H9 (cell line): ENCODE measurements at regions not wholly inside any gene's neighbourhood (a gene's known extent, or its start where the extent isn't known, plus 50 kb on each side); places are given as distances from the start of the nearest gene placed in this dataset.
A peak's percentile ranks its signal among the peaks of the same experiment; 100 is the strongest.

ENCODE experiments used
- DNase-seq: peaks from one replicate; pipeline ENCODE4 v3.0.0-alpha.2; 2017
- H2AFZ ChIP-seq: one replicate; pipeline ENCODE4 v1.6.1; 2013; ENCODE audit warnings: mild to moderate bottlenecking, low read length, control low read depth, moderate library complexity
- H2AK5ac ChIP-seq: 2 replicates; pipeline ENCODE4 v1.6.1; 2013; ENCODE audit warnings: low read length, control low read depth, mixed read lengths; ENCODE audit not compliant: insufficient read length
- H2BK120ac ChIP-seq: one replicate; pipeline ENCODE4 v1.6.1; 2013; ENCODE audit warnings: low read depth, mild to moderate bottlenecking, low read length, control low read depth, inconsistent platforms; ENCODE audit not compliant: poor library complexity, severe bottlenecking
- H2BK12ac ChIP-seq: 2 replicates; pipeline ENCODE4 v1.6.1; 2013; ENCODE audit warnings: low read length, control low read depth, mixed read lengths, low read depth; ENCODE audit not compliant: insufficient read length
- H2BK15ac ChIP-seq: 2 replicates; pipeline ENCODE4 v1.6.1; 2013; ENCODE audit warnings: low read depth, low read length, control low read depth
- H2BK20ac ChIP-seq: one replicate; pipeline ENCODE4 v1.6.1; 2013; ENCODE audit warnings: low read depth, mild to moderate bottlenecking, low read length, control low read depth, inconsistent platforms; ENCODE audit not compliant: poor library complexity, severe bottlenecking
- H2BK5ac ChIP-seq: 2 replicates; pipeline ENCODE4 v1.6.1; 2013; ENCODE audit warnings: low read length, control low read depth, mixed read lengths; ENCODE audit not compliant: insufficient read length
- H3K14ac ChIP-seq: 2 replicates; pipeline ENCODE4 v1.6.1; 2013; ENCODE audit warnings: low read length, control low read depth; ENCODE audit not compliant: insufficient read depth
- H3K18ac ChIP-seq: 2 replicates; pipeline ENCODE4 v1.6.1; 2013; ENCODE audit warnings: low read depth, mild to moderate bottlenecking, mixed read lengths, low read length, control low read depth; ENCODE audit not compliant: insufficient read length
- H3K23ac ChIP-seq: 2 replicates; pipeline ENCODE4 v1.6.1; 2013; ENCODE audit warnings: low read length, control low read depth, mixed read lengths, low read depth; ENCODE audit not compliant: insufficient read length
- H3K23me2 ChIP-seq: 2 replicates; pipeline ENCODE4 v1.6.1; 2013; ENCODE audit warnings: low read depth, mild to moderate bottlenecking, mixed read lengths, low read length, control low read depth; ENCODE audit not compliant: insufficient read length, poor library complexity, severe bottlenecking
- H3K27ac ChIP-seq: 2 replicates; pipeline ENCODE4 v1.5.1; 2013; ENCODE audit warnings: low read length, control low read depth, mixed read lengths, low read depth; ENCODE audit not compliant: insufficient read length
- H3K27me3 ChIP-seq: 2 replicates; pipeline ENCODE4 v1.6.1; 2013; ENCODE audit warnings: low read length, control low read depth, inconsistent platforms; ENCODE audit not compliant: insufficient read depth
- H3K4ac ChIP-seq: 2 replicates; pipeline ENCODE4 v1.6.1; 2013; ENCODE audit warnings: low read depth, mild to moderate bottlenecking, control low read depth, inconsistent platforms, low read length, moderate library complexity
- H3K4me1 ChIP-seq: 2 replicates; pipeline ENCODE4 v1.6.1; 2013; ENCODE audit warnings: low read length, control low read depth, inconsistent platforms; ENCODE audit not compliant: insufficient read depth
- H3K4me2 ChIP-seq: 2 replicates; pipeline ENCODE4 v1.6.1; 2013; ENCODE audit warnings: low read length, control low read depth, mixed read lengths; ENCODE audit not compliant: insufficient read length, insufficient read depth
- H3K56ac ChIP-seq: 2 replicates; pipeline ENCODE4 v1.6.1; 2013; ENCODE audit warnings: low read depth, mild to moderate bottlenecking, mixed read lengths, low read length, control low read depth; ENCODE audit not compliant: insufficient read length
- H3K79me1 ChIP-seq: 2 replicates; pipeline ENCODE4 v1.6.1; 2013; ENCODE audit warnings: low read depth, mild to moderate bottlenecking, moderate library complexity, low read length, control low read depth, inconsistent platforms; ENCODE audit not compliant: insufficient read depth, poor library complexity, severe bottlenecking
- H3K79me2 ChIP-seq: 2 replicates; pipeline ENCODE4 v1.6.1; 2013; ENCODE audit warnings: low read length, control low read depth, inconsistent platforms; ENCODE audit not compliant: insufficient read depth
- H3K9ac ChIP-seq: 2 replicates; pipeline ENCODE4 v1.6.1; 2013; ENCODE audit warnings: low read length, control low read depth, mixed read lengths; ENCODE audit not compliant: insufficient read length; ENCODE audit errors: extremely low read depth
- H3K9me3 ChIP-seq: one replicate; pipeline ENCODE4 v1.6.1; 2013; ENCODE audit warnings: low read depth, low read length, inconsistent platforms; ENCODE audit not compliant: control insufficient read depth
- H3T11ph ChIP-seq: one replicate; pipeline ENCODE4 v1.6.1; 2013; ENCODE audit warnings: mild to moderate bottlenecking, low read length, control low read depth, inconsistent platforms
- H4K20me1 ChIP-seq: one replicate; pipeline ENCODE4 v1.6.1; 2013; ENCODE audit not compliant: control insufficient read depth, insufficient read length, insufficient read depth
- H4K5ac ChIP-seq: 2 replicates; pipeline ENCODE4 v1.6.1; 2013; ENCODE audit warnings: low read depth, mild to moderate bottlenecking, mixed read lengths, low read length, control low read depth; ENCODE audit not compliant: insufficient read length
- H4K8ac ChIP-seq: replicated peaks from 2 replicates; pipeline ENCODE4 v1.6.1; 2013; ENCODE audit warnings: low read length, control low read depth, mixed read lengths, low read depth; ENCODE audit not compliant: insufficient read length
- H4K91ac ChIP-seq: 2 replicates; pipeline ENCODE4 v1.6.1; 2013; ENCODE audit warnings: low read depth, mild to moderate bottlenecking, moderate library complexity, mixed read lengths, low read length, control low read depth; ENCODE audit not compliant: insufficient read length
- H3K27ac Mint-ChIP-seq, 3 experiments: 2 replicates in 2 of 3; 3 replicates in 1 of 3; pipeline ENCODE4 v1.8.0; 2020 to 2021; ENCODE audit warnings: mixed read lengths in 3 of 3, mild to moderate bottlenecking in 1 of 3, moderate library complexity in 1 of 3
- H3K27me3 Mint-ChIP-seq: 2 replicates; pipeline ENCODE4 v1.8.0; 2021; ENCODE audit warnings: low read depth, mild to moderate bottlenecking, moderate library complexity, mixed read lengths
- H3K36me3 Mint-ChIP-seq, 3 experiments: 2 replicates in 2 of 3; 3 replicates in 1 of 3; pipeline ENCODE4 v1.8.0; 2020 to 2021; ENCODE audit warnings: low read depth in 3 of 3, mixed read lengths in 3 of 3; ENCODE audit not compliant: insufficient read depth in 1 of 3
- H3K4me1 Mint-ChIP-seq, 2 experiments: 2 replicates each; pipeline ENCODE4 v1.8.0; 2020; ENCODE audit warnings: mixed read lengths in 2 of 2
- H3K4me3 Mint-ChIP-seq, 2 experiments: 2 replicates in 1 of 2; 3 replicates in 1 of 2; pipeline ENCODE4 v1.8.0; 2020 to 2021; ENCODE audit warnings: mild to moderate bottlenecking in 2 of 2, mixed read lengths in 2 of 2, moderate library complexity in 1 of 2
- H3K9me3 Mint-ChIP-seq, 2 experiments: 2 replicates in 1 of 2; 3 replicates in 1 of 2; pipeline ENCODE4 v1.8.0; 2020; ENCODE audit warnings: mild to moderate bottlenecking in 2 of 2, mixed read lengths in 2 of 2, moderate library complexity in 1 of 2
- CTCF ChIP-seq: fragments of 200-600 bp; sonication (generic); conservative IDR thresholded peaks from 3 replicates; pipeline ENCODE4 v1.8.0; 2021; ENCODE audit warnings: antibody characterized with exemption, mild to moderate bottlenecking
- WGBS: extraction: QIAGEN DNeasy Blood & Tissue Kit; methylation state at CpG from one replicate; pipeline ENCODE4 v1.1.7; 2013; ENCODE audit warnings: missing lambda C conversion rate, low lambda C conversion rate, mixed read lengths; ENCODE audit not compliant: insufficient read length; ENCODE audit errors: extremely low coverage; 5-methylcytosine and 5-hydroxymethylcytosine counted together

GRCh38 chr4:107520368-107520767 is 199.7 kb downstream of the PAPSS1 start:
- no peak overlapping the region for H2BK120ac ChIP-seq
- no peak overlapping the region for H3K4me2 ChIP-seq
- no peak overlapping the region for H3K14ac ChIP-seq
- H3K18ac ChIP-seq = no peak overlapping the region
- Mint-ChIP-seq H3K4me3 (no peak overlapping the region), H3K4me1 (no peaks in the 10 kb centered on the region; a peak in 1 of 4 replicates), H3K27me3 (no peaks in the 10 kb centered on the region), H3K36me3 (peaks cover 5 to 13% (median 11%) of the 10 kb centered on the region in 3 experiments), H3K9me3 (peaks cover 12 to 15% of the 10 kb centered on the region in 2 experiments), H3K27ac (0 out of 7 replicates have a peak overlapping the region, but pooled peaks of 1 of the 3 experiments have one; percentile 36)
- no peaks in the 10 kb centered on the region for H3K79me1 ChIP-seq
- H3K4me1 ChIP-seq = no peaks in the 10 kb centered on the region
- no peak overlapping the region for H2AFZ ChIP-seq
- H3K9ac ChIP-seq = no peak overlapping the region
- no peak overlapping the region for H3K56ac ChIP-seq
- H2BK15ac ChIP-seq = no peak overlapping the region
- no peak overlapping the region for H2BK12ac ChIP-seq
- no peak overlapping the region for H4K8ac ChIP-seq
- no peak for TF ChIP-seq CTCF
- no peak overlapping the region for H2BK20ac ChIP-seq
- DNase-seq = no peak
- no peak overlapping the region for H3T11ph ChIP-seq
- H3K23me2 ChIP-seq = no peaks in the 10 kb centered on the region
- no peak overlapping the region for H2BK5ac ChIP-seq
- WGBS = no CpG with 5 or more reads among the region's 7 CpGs
- H3K23ac ChIP-seq = no peak overlapping the region
- H4K91ac ChIP-seq = no peak overlapping the region
- no peaks in the 10 kb centered on the region for H3K79me2 ChIP-seq
- no peaks in the 10 kb centered on the region for H4K20me1 ChIP-seq
- no peak overlapping the region for H3K27ac ChIP-seq
- H3K4ac ChIP-seq = no peak overlapping the region
- no peaks in the 10 kb centered on the region for H3K9me3 ChIP-seq
- H4K5ac ChIP-seq = no peak overlapping the region
- H3K27me3 ChIP-seq = no peaks in the 10 kb centered on the region
- no peak overlapping the region for H2AK5ac ChIP-seq
